SK-N-SH treated with all-trans-retinoic acid at 6 μM for 48 hours (cell line): ENCODE measurements at regions not wholly inside any gene's neighbourhood (a gene's known extent, or its start where the extent isn't known, plus 50 kb on each side); places are given as distances from the start of the nearest gene placed in this dataset.
"Not testable (repeated sequence)": the region's sequence is repeated elsewhere in the genome, so short reads cannot be mapped to it uniquely, and the experiment has no call there.

Experiments
- ARNTL ChIP-seq: fragments of 450-650 bp; formaldehyde crosslinking; IDR thresholded peaks from 2 replicates; pipeline ENCODE4 v1.5.0; 2020; ENCODE audit warnings: low read depth, mild to moderate bottlenecking, moderate library complexity, borderline replicate concordance
- BACH2 ChIP-seq: fragments of 250-450 bp; sonication (Bioruptor Pico); IDR thresholded peaks from 2 replicates; pipeline ENCODE4 v1.9.0; 2021; ENCODE audit warnings: mild to moderate bottlenecking, borderline replicate concordance
- CSDC2 ChIP-seq: fragments of 250-450 bp; sonication (Bioruptor Pico); IDR thresholded peaks from 2 replicates; pipeline ENCODE4 v1.5.0; 2020; ENCODE audit warnings: mild to moderate bottlenecking, moderate library complexity
- OSR1 ChIP-seq: fragments of 250-450 bp; sonication (Bioruptor Pico); IDR thresholded peaks from 2 replicates; pipeline ENCODE4 v1.8.0; 2022; ENCODE audit warnings: moderate library complexity, mild to moderate bottlenecking, inconsistent platforms
- RARB ChIP-seq: fragments of 250-450 bp; sonication (Bioruptor Pico); IDR thresholded peaks from 2 replicates; pipeline ENCODE4 v1.8.0; 2021; ENCODE audit warnings: mild to moderate bottlenecking, moderate library complexity
- TOX ChIP-seq: fragments of 250-450 bp; sonication (Bioruptor Pico); IDR thresholded peaks from 2 replicates; pipeline ENCODE4 v1.8.0; 2021; ENCODE audit warnings: mild to moderate bottlenecking, moderate library complexity, borderline replicate concordance
- ZFP3 ChIP-seq: fragments of 250-450 bp; sonication (Bioruptor Pico); IDR thresholded peaks from 2 replicates; pipeline ENCODE4 v1.5.0; 2020; ENCODE audit warnings: mild to moderate bottlenecking, moderate library complexity
- ZFP30 ChIP-seq: fragments of 450-650 bp; formaldehyde crosslinking; IDR thresholded peaks from 2 replicates; pipeline ENCODE4 v1.5.0; 2022; ENCODE audit warnings: mild to moderate bottlenecking, moderate library complexity
- ZNF70 ChIP-seq: fragments of 450-650 bp; formaldehyde crosslinking; IDR thresholded peaks from 2 replicates; pipeline ENCODE4 v1.5.0; 2020; ENCODE audit warnings: mild to moderate bottlenecking, moderate library complexity
- TF ChIP-seq, protein P1 (sequence below): fragments of 250-450 bp; sonication (Bioruptor Pico); IDR thresholded peaks from 2 replicates; pipeline ENCODE4 v1.8.0; 2021; ENCODE audit warnings: low read depth, mild to moderate bottlenecking, moderate library complexity, borderline replicate concordance
- TF ChIP-seq, protein P2 (sequence below): fragments of 250-450 bp; sonication (Bioruptor Pico); IDR thresholded peaks from 2 replicates; pipeline ENCODE4 v1.5.0; 2020; ENCODE audit warnings: mild to moderate bottlenecking, moderate library complexity
- TF ChIP-seq, protein P3 (sequence below): fragments of 250-450 bp; sonication (Bioruptor Pico); IDR thresholded peaks from 2 replicates; pipeline ENCODE4 v1.8.0; 2020; ENCODE audit warnings: mild to moderate bottlenecking, moderate library complexity, borderline replicate concordance
- TF ChIP-seq, protein P4 (sequence below): fragments of 250-450 bp; sonication (Bioruptor Pico); IDR thresholded peaks from 2 replicates; pipeline ENCODE4 v1.5.1; 2021; ENCODE audit warnings: mild to moderate bottlenecking, moderate library complexity

DNA sequence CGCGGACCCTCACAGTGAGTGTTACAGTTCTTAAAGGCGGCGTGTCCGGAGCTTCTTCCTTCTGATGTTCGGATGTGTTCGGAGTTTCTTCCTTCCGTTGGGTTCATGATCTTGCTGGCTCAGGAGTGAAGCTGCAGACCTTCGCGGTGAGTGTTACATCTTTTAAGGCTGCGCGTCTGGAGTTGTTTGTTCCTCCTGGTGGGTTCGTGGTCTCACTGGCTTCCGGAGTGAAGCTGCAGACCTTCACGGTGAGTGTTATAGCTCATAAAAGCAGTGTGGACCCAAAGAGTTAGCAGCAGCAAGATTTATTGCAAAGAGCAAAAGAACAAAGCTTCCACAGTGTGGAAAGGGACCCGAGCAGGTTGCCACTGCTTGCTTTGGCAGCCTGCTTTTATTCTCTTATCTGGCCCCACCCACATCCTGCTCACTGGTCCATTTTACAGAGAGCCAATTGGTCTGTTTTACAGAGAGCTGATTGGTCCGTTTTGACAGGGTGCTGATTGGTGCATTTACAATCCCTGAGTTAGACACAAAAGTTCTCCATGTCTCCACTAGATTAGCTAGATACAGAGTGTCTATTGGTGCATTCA lies 168.3 kb upstream of the ARSJ start:
- TF ChIP-seq, protein P1, sequence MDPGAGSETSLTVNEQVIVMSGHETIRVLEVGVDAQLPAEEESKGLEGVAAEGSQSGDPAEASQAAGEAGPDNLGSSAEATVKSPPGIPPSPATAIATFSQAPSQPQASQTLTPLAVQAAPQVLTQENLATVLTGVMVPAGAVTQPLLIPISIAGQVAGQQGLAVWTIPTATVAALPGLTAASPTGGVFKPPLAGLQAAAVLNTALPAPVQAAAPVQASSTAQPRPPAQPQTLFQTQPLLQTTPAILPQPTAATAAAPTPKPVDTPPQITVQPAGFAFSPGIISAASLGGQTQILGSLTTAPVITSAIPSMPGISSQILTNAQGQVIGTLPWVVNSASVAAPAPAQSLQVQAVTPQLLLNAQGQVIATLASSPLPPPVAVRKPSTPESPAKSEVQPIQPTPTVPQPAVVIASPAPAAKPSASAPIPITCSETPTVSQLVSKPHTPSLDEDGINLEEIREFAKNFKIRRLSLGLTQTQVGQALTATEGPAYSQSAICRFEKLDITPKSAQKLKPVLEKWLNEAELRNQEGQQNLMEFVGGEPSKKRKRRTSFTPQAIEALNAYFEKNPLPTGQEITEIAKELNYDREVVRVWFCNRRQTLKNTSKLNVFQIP = not testable (repeated sequence)
- TF ChIP-seq ZFP3 (CRISPR knock-in tag); CSDC2 (CRISPR knock-in tag); ZNF70 (CRISPR knock-in tag); OSR1 (CRISPR knock-in tag); ZFP30; TOX; ARNTL (CRISPR knock-in tag); RARB (CRISPR knock-in tag); BACH2: not testable (repeated sequence)
- TF ChIP-seq, protein P2, sequence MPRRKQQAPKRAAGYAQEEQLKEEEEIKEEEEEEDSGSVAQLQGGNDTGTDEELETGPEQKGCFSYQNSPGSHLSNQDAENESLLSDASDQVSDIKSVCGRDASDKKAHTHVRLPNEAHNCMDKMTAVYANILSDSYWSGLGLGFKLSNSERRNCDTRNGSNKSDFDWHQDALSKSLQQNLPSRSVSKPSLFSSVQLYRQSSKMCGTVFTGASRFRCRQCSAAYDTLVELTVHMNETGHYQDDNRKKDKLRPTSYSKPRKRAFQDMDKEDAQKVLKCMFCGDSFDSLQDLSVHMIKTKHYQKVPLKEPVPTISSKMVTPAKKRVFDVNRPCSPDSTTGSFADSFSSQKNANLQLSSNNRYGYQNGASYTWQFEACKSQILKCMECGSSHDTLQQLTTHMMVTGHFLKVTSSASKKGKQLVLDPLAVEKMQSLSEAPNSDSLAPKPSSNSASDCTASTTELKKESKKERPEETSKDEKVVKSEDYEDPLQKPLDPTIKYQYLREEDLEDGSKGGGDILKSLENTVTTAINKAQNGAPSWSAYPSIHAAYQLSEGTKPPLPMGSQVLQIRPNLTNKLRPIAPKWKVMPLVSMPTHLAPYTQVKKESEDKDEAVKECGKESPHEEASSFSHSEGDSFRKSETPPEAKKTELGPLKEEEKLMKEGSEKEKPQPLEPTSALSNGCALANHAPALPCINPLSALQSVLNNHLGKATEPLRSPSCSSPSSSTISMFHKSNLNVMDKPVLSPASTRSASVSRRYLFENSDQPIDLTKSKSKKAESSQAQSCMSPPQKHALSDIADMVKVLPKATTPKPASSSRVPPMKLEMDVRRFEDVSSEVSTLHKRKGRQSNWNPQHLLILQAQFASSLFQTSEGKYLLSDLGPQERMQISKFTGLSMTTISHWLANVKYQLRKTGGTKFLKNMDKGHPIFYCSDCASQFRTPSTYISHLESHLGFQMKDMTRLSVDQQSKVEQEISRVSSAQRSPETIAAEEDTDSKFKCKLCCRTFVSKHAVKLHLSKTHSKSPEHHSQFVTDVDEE (CRISPR knock-in tag) = not testable (repeated sequence)
- TF ChIP-seq, protein P3, sequence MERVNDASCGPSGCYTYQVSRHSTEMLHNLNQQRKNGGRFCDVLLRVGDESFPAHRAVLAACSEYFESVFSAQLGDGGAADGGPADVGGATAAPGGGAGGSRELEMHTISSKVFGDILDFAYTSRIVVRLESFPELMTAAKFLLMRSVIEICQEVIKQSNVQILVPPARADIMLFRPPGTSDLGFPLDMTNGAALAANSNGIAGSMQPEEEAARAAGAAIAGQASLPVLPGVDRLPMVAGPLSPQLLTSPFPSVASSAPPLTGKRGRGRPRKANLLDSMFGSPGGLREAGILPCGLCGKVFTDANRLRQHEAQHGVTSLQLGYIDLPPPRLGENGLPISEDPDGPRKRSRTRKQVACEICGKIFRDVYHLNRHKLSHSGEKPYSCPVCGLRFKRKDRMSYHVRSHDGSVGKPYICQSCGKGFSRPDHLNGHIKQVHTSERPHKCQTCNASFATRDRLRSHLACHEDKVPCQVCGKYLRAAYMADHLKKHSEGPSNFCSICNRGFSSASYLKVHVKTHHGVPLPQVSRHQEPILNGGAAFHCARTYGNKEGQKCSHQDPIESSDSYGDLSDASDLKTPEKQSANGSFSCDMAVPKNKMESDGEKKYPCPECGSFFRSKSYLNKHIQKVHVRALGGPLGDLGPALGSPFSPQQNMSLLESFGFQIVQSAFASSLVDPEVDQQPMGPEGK (CRISPR knock-in tag) = not testable (repeated sequence)
- TF ChIP-seq, protein P4, sequence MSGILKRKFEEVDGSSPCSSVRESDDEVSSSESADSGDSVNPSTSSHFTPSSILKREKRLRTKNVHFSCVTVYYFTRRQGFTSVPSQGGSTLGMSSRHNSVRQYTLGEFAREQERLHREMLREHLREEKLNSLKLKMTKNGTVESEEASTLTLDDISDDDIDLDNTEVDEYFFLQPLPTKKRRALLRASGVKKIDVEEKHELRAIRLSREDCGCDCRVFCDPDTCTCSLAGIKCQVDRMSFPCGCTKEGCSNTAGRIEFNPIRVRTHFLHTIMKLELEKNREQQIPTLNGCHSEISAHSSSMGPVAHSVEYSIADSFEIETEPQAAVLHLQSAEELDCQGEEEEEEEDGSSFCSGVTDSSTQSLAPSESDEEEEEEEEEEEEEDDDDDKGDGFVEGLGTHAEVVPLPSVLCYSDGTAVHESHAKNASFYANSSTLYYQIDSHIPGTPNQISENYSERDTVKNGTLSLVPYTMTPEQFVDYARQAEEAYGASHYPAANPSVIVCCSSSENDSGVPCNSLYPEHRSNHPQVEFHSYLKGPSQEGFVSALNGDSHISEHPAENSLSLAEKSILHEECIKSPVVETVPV = not testable (repeated sequence)
